WI38 (cell line): ENCODE measurements at regions not wholly inside any gene's neighbourhood (a gene's known extent, or its start where the extent isn't known, plus 50 kb on each side); places are given as distances from the start of the nearest gene placed in this dataset.
"Not testable (repeated sequence)": the region's sequence is repeated elsewhere in the genome, so short reads cannot be mapped to it uniquely, and the experiment has no call there.

Experiments
- H3K4me3 ChIP-seq: 2 replicates; pipeline ENCODE4 v1.5.1; 2011; ENCODE audit warnings: low read depth, mild to moderate bottlenecking, control low read depth, low read length
- CTCF ChIP-seq: IDR thresholded peaks from 2 replicates; pipeline ENCODE4 v1.5.1; 2012; ENCODE audit warnings: low read depth, mild to moderate bottlenecking, control low read depth, low read length

- no peak for TF ChIP-seq CTCF
- no peak overlapping the region for H3K4me3 ChIP-seq
These were observed 79.2 kb upstream of the CEP126 start for GRCh38 chr11:101835506-101836063.

GRCh38 chr11:101830475-101830874, 84.3 kb upstream of the CEP126 start:
- H3K4me3 ChIP-seq: not testable (repeated sequence)

- no peak overlapping the region for H3K4me3 ChIP-seq
- TF ChIP-seq CTCF: no peak
These were observed 89.3 kb upstream of the CEP126 start for GRCh38 chr11:101825531-101825930.

- H3K4me3 ChIP-seq: no peak overlapping the region
- no peak for TF ChIP-seq CTCF
These were observed 97.2 kb upstream of the CEP126 start for GRCh38 chr11:101817581-101817980.

- no peak overlapping the region for H3K4me3 ChIP-seq
- TF ChIP-seq CTCF: no peak
These were observed 98.2 kb upstream of the CEP126 start for GRCh38 chr11:101816613-101817012.

GRCh38 chr11:101812546-101812945, 102.3 kb upstream of the CEP126 start:
- no peak for TF ChIP-seq CTCF
- no peak overlapping the region for H3K4me3 ChIP-seq

- H3K4me3 ChIP-seq: no peak overlapping the region
- TF ChIP-seq CTCF: no peak
These were observed 104.3 kb upstream of the CEP126 start for GRCh38 chr11:101810546-101810945.

GRCh38 chr11:101807531-101807930, 107.3 kb upstream of the CEP126 start:
- H3K4me3 ChIP-seq: no peak overlapping the region
- TF ChIP-seq CTCF: no peak
